A673 (cell line): ENCODE measurements at regions not wholly inside any gene's neighbourhood (a gene's known extent, or its start where the extent isn't known, plus 50 kb on each side); places are given as distances from the start of the nearest gene placed in this dataset.

Experiments used
- EZH2 ChIP-seq: fragments of 200-600 bp; sonication (generic); IDR thresholded peaks from 2 replicates; pipeline ENCODE4 v1.6.1; 2017; ENCODE audit warnings: borderline replicate concordance, low read depth, mild to moderate bottlenecking, mixed read lengths, antibody characterized with exemption, low read length; ENCODE audit not compliant: poor library complexity, severe bottlenecking
- TF ChIP-seq, protein P1 (sequence below): fragments of 300-800, 200-600 bp; sonication (generic); conservative IDR thresholded peaks from 2 replicates; pipeline ENCODE4 v1.5.1; 2017; ENCODE audit warnings: low read depth, mild to moderate bottlenecking, antibody characterized with exemption, low read length, moderate library complexity, mixed read lengths

DNA sequence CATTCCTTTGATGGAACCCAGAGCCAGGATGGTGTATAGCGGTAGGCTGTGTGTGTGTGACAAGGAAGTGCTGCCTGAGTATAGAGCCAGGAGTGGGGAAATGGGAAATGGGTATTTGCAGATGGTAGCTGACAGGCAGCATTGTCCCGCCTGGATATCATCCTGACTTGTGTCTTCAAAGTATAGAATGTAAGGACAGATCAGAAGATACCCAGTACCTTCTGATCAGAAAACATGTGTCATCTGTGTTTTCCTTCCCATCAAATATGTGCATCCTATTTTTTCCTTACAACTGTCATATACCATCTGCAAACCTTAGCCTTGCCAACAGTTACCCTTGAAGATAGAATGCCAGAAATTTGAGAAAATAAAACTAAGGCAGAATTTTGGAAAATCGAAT, 146.2 kb upstream of the CBLB start:
- TF ChIP-seq, protein P1, sequence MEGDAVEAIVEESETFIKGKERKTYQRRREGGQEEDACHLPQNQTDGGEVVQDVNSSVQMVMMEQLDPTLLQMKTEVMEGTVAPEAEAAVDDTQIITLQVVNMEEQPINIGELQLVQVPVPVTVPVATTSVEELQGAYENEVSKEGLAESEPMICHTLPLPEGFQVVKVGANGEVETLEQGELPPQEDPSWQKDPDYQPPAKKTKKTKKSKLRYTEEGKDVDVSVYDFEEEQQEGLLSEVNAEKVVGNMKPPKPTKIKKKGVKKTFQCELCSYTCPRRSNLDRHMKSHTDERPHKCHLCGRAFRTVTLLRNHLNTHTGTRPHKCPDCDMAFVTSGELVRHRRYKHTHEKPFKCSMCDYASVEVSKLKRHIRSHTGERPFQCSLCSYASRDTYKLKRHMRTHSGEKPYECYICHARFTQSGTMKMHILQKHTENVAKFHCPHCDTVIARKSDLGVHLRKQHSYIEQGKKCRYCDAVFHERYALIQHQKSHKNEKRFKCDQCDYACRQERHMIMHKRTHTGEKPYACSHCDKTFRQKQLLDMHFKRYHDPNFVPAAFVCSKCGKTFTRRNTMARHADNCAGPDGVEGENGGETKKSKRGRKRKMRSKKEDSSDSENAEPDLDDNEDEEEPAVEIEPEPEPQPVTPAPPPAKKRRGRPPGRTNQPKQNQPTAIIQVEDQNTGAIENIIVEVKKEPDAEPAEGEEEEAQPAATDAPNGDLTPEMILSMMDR, result no peak
- no peak for TF ChIP-seq EZH2
